NCI-H510A (cell line): ENCODE measurements at regions not wholly inside any gene's neighbourhood (a gene's known extent, or its start where the extent isn't known, plus 50 kb on each side); places are given as distances from the start of the nearest gene placed in this dataset.

Experiments used
- DNase-seq: peaks from one replicate; lab custom pipeline; 2025; lab: John Stamatoyannopoulos, UW

DNA sequence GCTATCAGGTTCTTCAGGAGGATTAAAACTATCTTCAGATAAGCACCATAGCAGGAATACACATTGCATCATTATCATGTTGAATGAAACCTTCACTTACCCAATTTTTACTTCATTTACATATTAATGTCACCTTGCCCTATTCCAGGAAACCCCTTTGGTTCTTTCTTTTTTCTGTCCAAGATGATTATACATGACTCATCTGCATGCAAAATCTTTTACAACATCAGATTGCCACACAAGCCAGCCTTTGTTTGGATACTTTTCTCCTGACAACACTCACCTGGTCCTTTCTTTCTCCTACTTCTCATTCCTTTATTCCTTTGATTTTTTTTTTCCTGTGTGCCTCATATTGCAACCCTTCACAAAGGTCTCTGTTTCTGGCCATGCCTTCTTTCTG, 200.5 kb upstream of the POU3F2 start:
- no peak for DNase-seq

DNA sequence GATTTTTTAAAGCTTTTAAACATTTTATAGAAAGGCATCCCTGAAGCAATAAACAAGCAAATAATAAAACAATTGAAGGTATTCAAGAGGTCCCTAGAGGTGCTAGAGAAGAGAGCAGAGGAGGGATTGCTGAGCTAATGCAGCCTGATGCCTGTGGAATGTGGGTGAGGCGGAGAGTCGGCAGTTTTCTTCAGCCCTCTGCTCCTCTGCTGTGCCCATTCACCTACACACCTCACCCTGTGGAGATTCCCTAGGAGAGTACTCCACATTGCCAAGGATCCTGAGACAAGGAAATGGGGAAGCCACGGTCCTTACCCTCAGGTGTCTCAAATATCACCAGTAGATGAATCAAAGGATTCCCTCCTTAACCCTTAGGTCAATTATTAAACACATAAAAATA, 199.8 kb upstream of the POU3F2 start:
- DNase-seq, result no peak

DNA sequence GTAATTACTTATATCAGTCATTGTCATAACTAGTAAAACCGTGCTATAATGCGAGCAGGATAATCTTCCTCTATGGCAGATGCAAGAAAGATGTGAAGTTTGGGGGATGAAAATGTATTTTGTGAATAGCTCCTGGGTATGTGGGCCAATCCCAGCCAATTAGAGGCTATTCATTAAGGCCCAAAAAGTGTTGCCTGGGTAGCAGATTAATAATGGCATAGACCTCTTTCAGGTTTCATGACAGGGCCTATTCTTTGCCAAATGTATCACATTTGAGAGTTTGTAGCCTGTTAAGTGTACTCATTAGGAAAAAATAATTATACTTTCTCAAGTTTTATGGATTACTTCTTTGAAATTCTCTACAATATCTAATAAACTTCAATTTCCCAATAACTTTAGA, 199.2 kb upstream of the POU3F2 start:
- no peak for DNase-seq

DNA sequence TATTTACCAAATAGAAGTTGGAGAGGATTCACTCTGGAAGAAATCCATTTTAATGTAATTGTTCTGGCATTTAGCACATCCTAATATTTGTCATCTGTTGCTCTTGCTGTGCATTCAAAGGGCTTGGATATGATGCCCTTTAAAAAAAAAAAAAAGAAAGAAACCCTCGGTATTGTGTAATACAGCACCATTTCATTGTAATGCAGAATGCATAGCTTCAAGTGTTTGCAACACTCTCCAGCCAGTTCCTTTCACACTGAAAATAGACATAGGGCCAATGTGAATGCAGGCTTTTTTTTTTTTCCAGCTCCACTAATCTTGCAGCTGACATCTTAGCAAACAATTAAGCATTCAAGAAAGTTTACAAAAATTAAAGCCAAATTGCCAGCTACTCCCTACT, 197.4 kb upstream of the POU3F2 start:
- no peak for DNase-seq

DNA sequence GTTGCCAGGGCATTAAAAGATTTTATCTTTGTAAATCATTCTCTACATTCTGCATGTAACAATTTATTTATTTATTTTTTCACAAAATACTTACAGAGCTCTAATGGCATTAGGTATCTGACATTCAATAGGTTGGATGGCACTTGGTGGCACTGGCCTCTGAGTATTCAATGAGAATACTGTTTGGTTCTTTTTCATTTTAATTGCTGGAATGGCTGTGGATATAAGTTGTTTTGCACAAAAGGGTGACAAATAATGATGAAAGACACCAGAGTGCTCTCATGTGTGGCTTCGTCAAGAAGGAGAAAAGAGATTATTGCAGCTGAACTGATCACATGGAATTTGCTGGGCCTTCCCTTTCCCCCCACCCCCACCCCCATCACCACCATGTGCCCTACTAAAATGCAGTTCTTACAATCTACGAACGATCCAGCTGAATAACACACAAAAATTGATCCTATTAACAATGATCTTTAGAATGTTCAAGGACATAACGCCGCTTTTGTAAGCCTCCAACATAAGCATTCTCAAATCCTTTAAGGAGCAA, 195.2 kb upstream of the POU3F2 start:
- DNase-seq, result no peak

DNA sequence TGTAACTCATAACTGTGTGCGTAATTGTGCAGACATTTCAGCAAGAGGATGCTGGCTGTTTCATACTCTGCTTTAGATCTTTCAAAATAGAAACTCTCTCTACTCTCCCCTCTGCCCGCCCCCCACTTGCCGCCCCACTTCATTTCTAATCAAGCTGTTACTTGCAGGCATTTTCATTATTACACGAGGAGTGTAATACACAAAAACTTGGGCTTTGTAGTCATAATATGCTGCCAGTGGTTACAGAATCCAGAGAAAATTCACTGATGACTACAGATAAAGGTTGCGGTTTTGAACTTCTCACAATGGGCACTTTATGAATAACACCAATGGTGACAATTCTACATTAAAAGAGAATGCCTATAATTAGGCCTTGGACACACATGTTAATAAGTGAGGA, 194.0 kb upstream of the POU3F2 start:
- no peak for DNase-seq

DNA sequence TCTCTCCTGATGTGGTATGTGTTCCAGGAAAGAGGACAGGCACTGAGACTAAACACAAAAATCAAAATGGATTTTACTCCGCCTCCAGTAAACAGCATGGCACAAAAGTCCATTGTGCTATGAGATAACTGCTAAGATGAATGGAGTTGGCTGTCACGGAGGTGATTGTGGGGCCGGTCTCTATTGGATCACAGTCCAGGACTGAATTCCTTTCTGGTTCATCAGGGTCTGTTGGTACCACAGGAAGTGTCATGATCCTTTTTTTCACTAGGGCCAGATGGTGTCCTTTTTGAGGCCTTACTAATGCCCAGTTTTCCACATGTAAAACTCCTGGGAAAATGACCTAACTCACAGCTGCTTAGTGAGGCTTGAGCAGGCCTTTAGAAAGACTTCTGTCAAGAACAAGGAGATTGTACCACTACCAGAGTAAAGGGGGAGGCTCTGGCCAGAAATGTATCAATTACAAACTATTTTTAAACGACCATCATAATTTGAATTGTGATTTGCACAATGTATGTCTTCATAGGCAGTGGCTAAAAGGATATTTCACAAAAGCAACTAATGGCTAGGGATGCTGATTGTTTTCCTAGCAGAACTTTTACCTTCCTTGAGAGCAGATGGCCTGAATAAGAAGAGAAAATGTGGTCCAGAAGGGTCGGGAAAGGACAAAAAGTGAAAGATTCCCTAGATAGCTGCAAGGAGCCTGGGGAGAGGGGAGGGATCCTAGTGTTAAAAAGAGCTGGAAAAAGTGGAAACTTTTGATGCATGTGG, 192.2 kb upstream of the POU3F2 start:
- no peak for DNase-seq

DNA sequence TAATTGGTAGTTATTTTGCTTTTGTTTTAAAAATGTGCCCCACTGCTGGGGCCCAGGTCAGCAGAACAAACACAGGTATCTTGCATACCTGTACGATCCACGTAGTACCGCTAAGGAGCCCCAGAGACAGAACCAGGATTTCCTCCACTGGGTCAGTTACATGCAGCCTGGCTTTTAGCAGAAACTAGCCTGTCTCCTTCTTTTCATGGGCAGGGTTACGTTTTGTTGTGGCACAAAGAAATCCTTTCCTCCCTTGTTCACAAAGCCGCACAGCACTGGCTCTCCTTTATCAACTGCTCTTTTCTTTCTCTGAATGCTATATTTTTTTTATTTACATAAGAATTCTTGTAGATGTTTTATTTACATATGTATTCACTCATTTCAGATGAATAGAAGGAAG, 190.3 kb upstream of the POU3F2 start:
- no peak for DNase-seq

DNA sequence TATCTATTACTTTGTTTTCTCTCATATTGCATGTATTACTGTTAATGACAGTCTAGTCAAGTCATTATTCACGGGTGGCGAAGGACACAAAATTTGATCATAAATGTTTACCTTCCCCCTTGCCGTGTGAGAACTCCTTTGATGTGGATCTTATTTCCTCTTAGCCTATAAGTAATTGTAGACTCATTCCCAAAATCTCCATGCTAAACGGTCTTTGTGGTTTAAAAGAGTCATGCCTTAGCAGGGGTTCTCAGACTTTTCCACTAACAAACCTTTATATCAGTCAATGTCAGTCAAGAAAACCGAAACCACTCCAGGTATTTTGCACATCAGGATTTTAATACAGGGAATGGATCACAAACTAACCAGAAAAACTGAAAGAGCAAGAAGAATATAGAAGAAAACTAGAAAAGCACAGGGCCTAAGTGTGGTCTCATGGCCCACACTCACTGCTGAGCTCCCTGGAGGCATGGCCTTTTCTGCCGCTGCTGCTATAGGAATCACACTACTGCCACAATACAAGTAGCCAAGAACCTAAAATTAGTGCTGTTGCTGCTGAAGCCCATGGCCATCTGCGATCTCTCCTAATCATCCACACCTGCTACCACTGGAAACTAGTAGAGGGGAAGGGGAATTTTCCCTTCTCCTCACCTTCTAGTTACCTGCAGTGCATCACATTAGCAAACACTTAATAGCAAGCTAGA, 186.0 kb upstream of the POU3F2 start:
- DNase-seq, result no peak

DNA sequence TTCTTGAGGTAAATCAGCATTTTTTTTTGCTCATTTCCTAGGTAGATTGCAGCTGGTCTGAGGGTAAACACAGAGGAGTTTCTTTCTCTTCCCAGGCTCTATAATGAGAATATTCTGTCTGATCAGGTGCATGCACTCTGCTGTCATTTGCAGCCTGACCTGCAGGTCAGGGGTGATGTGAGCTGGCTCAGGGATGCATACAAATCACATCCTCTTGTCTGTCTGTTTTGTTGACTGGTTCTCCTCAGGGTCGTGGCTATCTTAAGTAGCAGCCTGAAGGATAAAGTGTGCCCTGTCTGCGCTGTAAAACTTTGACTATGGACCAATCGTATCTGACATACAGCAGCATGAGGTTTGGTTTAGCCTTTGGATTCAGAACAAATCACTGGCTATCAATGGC, 183.4 kb upstream of the POU3F2 start:
- DNase-seq, result no peak

DNA sequence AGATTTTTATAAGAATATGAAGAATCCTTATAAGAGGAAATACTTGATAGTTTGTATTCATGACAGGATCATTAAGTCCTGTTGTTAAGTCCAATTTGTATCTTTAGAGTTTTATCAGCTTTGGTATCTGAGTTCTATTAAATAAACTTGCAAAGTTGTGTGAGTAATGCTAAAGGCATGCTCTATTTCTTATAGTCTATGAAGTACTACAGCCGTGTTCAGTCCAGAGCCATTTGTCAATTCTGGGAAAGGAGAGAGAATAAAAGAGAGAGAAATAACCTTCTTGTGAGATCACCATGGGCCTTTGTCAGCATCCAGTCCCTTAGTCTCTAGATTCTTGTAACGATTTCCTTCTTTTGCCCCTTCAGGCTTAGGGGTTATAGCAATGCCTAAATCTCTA, 181.2 kb upstream of the POU3F2 start:
- DNase-seq, result no peak

DNA sequence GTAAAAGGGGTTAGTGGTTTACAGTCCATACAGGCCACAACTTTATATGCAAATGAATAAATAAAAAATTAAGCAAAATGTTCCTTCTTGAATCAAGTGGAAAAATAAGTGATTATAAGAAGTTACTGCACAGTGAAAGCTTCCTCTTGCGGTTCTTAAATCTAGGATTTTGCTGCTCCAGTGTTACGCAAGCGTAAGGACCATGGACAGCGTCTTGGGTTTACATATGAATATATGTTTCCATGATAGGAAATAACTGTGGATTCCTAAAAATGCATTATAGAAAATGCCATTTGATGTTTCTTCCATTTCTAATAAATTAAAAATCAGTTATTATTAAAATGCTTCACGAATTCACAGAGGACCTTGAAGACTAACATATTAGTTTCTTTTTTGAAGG, 176.6 kb upstream of the POU3F2 start:
- DNase-seq, result no peak

DNA sequence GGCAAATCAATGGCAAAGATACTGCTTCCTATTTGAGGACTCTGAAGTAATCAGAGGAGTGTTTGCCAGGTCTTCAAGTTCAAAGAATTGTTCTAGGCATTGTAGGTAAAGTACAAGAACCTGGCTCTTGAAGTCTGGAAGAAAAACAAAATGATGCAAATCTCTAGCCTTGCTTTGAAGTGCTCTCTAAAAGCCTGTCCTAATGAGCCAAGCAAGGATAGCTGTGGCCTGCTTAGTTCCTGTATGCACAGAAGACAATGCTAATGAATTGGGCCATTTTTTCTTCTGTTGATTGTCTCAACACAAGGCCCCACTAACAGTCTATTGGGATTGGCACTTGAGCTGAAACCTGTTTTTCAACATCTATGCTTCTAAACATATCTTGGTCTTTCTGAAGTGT, 165.0 kb upstream of the POU3F2 start:
- DNase-seq, result no peak

DNA sequence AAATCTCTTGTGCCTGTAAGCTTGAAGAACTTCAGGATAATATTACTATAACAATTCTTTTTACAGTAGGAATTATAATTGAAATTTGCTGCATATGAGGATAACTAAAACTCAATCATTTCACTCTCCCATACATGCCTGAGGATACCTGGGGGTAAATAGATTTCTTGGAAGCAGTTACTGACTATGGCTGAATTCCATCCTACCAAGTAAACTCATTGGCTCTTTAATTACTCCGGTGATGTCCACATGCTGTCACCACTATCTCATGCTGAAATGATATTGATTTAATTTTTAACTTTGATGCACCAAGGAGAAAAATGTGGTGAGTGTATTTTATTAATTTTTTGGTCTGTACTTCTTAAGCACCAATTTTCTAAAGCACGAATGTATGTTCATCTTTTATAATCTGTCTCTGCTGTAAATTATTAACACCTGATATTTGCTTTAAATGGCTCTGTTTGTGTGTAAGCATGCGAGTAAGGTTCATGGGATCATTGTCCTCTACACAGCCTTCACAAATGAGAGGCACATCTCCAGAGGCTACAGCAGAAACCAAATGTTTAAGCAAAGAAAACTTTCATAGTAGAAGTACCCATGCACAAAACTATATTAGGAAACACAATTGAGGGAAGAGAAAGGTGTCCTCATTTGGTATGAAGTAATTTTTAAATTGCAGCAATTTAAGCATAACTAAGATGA, 164.2 kb upstream of the POU3F2 start:
- no peak for DNase-seq

DNA sequence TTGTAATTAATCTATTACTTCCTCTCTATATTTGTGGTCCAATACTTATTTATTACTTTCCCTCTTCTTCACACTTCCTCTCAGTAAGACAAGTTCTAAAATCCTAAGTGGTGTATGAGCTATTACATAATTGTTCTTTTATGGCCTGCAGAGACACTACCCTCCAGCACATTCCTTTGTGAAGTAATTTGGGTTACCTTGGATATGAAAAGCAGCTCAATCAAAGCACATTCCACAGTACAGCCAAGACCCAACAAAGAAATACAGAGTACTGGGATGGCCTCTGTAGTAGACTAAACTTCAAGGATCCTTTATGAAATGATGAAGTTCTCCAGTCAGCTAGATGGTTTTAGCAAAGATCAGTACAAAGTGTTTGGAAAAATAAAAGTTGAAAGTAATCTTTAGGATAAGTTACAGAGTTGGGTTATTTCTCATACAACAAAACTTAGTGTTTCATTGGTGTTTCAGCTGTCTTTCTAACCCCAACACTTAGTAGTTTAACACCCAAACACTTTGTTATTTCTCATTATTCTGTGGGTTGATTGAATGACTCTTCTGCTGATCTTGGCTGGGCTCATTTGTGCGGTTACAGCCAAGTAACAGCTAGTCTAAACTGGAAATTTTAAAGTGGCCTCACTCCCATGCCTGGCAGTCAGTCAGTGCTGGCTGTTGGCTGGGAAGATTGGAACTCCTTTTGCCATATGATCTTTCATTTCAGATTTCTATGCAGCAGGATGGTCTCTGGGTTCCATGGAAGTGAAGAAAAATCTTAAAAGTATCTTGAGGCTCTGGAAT, 161.5 kb upstream of the POU3F2 start:
- no peak for DNase-seq

DNA sequence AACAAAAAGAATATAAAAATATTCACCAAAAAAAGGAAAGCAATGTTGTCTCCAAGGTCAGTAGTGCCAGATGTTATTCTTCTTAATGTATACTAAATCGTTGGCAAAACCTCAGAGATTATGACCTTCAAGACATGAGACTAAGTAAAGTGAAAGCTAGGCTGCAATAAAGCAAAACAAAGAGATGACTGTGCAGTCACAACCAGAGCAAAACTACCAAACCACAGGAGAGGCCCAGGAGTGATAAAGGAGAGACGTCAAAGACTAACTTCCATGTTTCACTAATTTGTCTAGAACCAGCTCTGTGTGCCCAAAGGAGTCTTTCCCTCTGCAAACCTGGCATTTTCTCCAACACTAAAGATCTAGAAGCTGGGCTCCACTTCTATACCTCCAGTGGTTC, 155.9 kb upstream of the POU3F2 start:
- DNase-seq, result no peak

DNA sequence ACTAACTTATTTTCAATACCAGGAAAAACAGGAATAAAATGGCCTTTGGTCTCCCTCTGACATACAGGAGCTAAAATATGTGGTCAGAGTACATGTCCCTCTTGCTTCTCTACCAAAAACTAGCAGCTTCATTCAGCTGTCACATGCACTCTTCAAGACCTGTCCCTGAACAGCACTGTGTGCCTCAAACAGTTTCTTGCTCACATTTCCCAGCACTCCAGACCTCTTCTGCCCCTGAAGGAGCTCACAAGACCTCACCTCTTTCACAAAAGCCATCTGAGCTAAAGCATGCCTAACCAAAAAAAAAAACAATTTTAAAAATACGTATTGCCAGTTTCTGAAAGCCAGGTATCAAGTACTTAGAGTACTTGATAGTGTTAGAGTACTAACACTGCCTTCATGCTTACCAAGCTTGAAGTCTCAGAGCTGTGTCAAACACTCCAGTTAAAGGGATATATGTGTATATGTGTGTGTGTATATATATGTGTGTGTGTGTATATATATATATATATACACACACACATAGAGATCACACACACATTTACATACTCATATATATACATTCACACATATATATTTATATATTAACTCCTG, 148.3 kb upstream of the POU3F2 start:
- DNase-seq, result no peak

DNA sequence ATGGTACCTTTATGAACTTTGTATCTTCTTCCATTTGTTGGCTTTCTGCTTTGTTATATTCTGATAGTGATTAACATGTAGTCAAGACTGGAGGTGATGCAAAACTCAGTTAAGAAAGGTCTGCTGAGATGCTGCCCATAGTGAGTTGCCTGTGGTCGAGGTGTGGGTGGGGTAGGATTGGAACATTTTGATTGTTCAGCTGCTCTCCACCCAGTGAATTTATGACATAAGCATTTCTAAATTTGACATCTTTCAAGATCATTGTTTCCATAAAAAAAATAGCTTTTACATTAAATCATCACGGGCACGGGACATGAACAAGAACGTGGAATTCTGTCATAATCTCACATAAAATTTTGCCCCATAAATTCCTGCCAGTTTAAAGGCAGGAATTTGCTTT, 146.6 kb upstream of the POU3F2 start:
- DNase-seq, result no peak

DNA sequence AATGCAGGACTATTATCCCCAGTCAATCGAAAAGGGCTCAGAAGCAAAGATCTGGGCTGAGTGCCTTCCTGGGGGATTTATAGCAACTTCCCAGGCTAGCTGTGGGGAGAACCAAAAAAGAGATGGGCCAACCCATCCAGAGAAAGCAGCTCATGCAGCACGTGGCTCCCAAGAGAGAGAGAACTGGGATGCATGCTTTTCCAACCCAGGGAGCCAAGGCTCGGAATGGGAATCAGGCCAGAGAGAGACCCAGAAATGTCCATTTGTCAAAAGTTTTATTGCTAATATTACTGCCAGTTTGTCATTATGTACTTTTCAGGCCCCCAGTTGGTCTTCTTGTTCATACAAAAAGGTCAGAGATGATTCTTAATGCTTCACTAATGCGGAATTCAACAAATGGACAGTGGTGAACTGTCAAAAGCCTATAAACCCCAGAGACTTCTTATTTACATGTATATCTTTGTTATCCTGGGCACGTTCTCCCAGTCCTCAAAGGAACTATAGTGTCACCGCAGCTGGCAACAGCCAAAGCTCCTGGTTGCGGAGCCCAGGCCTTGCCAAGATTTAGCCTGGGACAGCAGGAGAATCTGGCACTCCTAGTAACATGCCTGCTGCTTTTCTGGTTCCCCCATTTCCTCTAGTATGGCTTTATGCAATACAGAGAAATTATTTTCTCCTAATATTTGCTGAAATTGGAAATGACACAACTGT, 139.1 kb upstream of the POU3F2 start:
- no peak for DNase-seq

DNA sequence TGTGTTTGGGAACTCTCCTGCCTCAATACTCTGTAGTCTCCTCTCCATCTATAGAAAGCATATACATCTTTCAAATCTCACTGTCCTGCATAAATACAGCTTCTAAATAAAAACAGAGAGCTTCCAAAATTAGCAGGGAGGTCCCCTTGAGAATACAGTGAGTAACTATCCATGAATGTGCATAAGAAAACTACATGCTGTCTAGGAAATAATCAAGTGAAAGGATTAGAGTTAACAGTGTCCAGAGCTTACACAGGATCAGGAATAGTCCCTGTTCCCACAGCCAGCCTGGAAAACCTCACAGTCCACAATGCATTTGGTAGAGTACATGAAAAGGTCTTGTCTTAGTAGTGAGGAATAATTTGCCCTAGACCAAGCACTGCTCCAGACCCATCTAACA, 123.0 kb upstream of the POU3F2 start:
- no peak for DNase-seq

DNA sequence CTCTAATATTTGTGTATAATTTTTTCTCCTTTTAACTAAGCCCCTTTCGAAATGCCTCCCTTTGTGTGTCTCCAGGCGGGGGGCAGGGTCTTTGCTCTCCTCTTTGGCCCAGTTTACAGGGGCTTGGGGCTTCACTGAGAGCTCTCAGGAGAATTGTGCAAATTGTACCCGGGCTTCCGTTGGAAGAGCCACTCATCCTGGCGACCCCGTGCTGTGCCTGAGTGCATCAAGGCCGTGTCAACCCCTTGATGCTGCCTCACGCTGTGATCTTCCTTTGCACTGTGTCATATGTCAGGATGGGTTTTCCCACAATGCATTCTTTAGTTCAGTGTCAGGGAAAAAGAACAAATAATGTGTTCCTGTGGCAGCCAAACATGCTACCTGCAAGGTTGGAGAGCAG, 118.0 kb upstream of the POU3F2 start:
- DNase-seq, result no peak
